Esophagus squamous epithelium (tissue), 5 donors: ENCODE measurements at regions not wholly inside any gene's neighbourhood (a gene's known extent, or its start where the extent isn't known, plus 50 kb on each side); places are given as distances from the start of the nearest gene placed in this dataset.

ENCODE experiments used
- DNase-seq: peaks from one replicate; lab custom pipeline; 2025; lab: John Stamatoyannopoulos, UW
- H3K27ac ChIP-seq, 4 donors: fragments of 200-600 bp; sonication (generic); one replicate each; pipeline ENCODE4 v1.5.1; 2016 to 2019; ENCODE audit warnings: mild to moderate bottlenecking in 1 of 4
- H3K27me3 ChIP-seq, 4 donors: fragments of 200-600 bp; sonication (generic); 1 replicate in 3 of 4; 2 replicates in 1 of 4; pipeline versions ENCODE4 v1.5.1 to v1.6.0; 2017 to 2021; ENCODE audit warnings: antibody characterized with exemption in 1 of 4
- H3K36me3 ChIP-seq, 3 donors: fragments of 200-600 bp; sonication (generic); one replicate each; pipeline ENCODE4 v1.5.1; 2016 to 2019
- H3K4me1 ChIP-seq, 3 donors: fragments of 200-600 bp; sonication (generic); one replicate each; pipeline ENCODE4 v1.5.1; 2017 to 2019
- H3K4me3 ChIP-seq, 4 donors: fragments of 200-600 bp; sonication (generic); 1 replicate in 3 of 4; 2 replicates in 1 of 4; pipeline ENCODE4 v1.5.1; 2016 to 2019; ENCODE audit warnings: mild to moderate bottlenecking in 2 of 4, moderate library complexity in 1 of 4
- H3K9me3 ChIP-seq, 3 donors: fragments of 200-600 bp; sonication (generic); one replicate each; pipeline ENCODE4 v1.5.1; 2016 to 2019
- POLR2A ChIP-seq, 4 donors: fragments of 450-650 bp; IDR thresholded peaks; one replicate each; pipeline ENCODE4 v1.6.1; 2017; ENCODE audit warnings: antibody characterized with exemption in 4 of 4, mild to moderate bottlenecking in 4 of 4, moderate library complexity in 3 of 4
- WGBS, 2 donors: methylation state at CpG; one replicate each; pipeline ENCODE4 v1.1.5; 2018; 5-methylcytosine and 5-hydroxymethylcytosine counted together
- intact Hi-C: fragments of 100-400 bp; cut with DNase I; formaldehyde crosslinking; loops from one replicate; pipeline ENCODE4 v1.15.0; 2022
- TF ChIP-seq, protein P1 (sequence below), 6 experiments: fragments of 450-650 bp in 4 of 6; fragments of 200-600 bp in 2 of 6; sonication (generic) in 2 of 6; IDR thresholded peaks; one replicate each; pipeline ENCODE4 v1.5.1; 2016 to 2019; ENCODE audit warnings: antibody characterized with exemption in 6 of 6, mild to moderate bottlenecking in 4 of 6, moderate library complexity in 4 of 6
- donor health status: DM: yes; HTN: yes; CAD: no.

GRCh38 chr4:89398644-89399043 is 91.0 kb upstream of the GPRIN3 start:
- Histone ChIP-seq H3K4me3 (no peak overlapping the region), H3K36me3 (no peaks in the 10 kb centered on the region), H3K9me3 (no peaks in the 10 kb centered on the region), H3K27me3 (no peaks in the 10 kb centered on the region), H3K4me1 (no peaks in the 10 kb centered on the region), H3K27ac (no peak overlapping the region)
- intact Hi-C loops: no loop called here
- no peak for DNase-seq
- TF ChIP-seq, protein P1, sequence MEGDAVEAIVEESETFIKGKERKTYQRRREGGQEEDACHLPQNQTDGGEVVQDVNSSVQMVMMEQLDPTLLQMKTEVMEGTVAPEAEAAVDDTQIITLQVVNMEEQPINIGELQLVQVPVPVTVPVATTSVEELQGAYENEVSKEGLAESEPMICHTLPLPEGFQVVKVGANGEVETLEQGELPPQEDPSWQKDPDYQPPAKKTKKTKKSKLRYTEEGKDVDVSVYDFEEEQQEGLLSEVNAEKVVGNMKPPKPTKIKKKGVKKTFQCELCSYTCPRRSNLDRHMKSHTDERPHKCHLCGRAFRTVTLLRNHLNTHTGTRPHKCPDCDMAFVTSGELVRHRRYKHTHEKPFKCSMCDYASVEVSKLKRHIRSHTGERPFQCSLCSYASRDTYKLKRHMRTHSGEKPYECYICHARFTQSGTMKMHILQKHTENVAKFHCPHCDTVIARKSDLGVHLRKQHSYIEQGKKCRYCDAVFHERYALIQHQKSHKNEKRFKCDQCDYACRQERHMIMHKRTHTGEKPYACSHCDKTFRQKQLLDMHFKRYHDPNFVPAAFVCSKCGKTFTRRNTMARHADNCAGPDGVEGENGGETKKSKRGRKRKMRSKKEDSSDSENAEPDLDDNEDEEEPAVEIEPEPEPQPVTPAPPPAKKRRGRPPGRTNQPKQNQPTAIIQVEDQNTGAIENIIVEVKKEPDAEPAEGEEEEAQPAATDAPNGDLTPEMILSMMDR (IDR thresholded peaks at IDR 0.05): no peak
- TF ChIP-seq POLR2A (IDR thresholded peaks at IDR 0.05): no peak

DNA sequence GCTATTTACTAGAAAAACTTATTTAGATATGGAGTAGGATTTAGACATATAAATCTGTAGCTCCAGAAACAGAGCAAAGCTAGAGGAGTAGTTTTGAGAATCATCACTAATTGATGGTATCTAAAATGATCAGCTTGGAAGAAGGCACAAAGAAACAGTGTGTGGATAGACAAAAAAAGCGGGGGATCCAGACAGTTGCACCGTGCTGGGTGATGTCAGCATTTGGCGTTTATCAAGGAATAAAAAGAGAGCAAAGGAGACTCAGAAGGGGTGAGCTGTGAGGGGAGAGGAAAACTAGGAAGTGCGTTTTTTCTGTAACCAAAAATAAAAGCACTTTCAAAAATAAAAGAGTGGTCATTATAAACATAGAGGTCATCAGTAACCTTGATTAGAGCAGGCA is 90.5 kb upstream of the GPRIN3 start:
- H3K27ac ChIP-seq: no peak overlapping the region
- no peak for DNase-seq
- H3K36me3 ChIP-seq: no peaks in the 10 kb centered on the region
- no peak overlapping the region for H3K4me3 ChIP-seq
- no peaks in the 10 kb centered on the region for H3K27me3 ChIP-seq
- intact Hi-C loops: no loop called here
- H3K4me1 ChIP-seq: no peaks in the 10 kb centered on the region
- TF ChIP-seq POLR2A (IDR thresholded peaks at IDR 0.05): no peak
- TF ChIP-seq, protein P1 (IDR thresholded peaks at IDR 0.05): no peak
- no peaks in the 10 kb centered on the region for H3K9me3 ChIP-seq
- 64 to 68% methylated on average over 4 of the region's 4 CpGs for WGBS, 2 donors

DNA sequence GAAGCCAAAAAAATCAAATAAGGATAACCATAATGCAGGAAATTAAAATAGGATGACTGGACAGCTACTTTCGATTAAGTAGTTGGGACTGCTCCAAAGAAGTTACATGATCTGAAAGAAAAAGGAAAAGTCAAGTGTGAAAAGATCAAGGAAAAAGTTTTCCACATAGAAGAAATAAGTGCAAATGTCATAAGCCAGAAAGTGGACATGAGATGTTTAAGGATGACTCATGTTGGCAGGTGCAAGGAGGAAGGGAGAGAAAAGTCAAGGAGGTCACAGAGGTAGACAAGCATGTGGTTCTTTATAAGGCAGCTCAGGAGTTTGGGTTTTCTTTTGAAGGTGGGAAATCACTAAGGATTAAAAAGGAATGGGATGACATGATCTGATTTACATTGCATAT is 89.8 kb upstream of the GPRIN3 start:
- H3K36me3 ChIP-seq: no peaks in the 10 kb centered on the region
- WGBS, 2 donors: 47 to 50% methylated on average over 1 of the region's 1 CpG
- no peak overlapping the region for H3K27ac ChIP-seq

DNA sequence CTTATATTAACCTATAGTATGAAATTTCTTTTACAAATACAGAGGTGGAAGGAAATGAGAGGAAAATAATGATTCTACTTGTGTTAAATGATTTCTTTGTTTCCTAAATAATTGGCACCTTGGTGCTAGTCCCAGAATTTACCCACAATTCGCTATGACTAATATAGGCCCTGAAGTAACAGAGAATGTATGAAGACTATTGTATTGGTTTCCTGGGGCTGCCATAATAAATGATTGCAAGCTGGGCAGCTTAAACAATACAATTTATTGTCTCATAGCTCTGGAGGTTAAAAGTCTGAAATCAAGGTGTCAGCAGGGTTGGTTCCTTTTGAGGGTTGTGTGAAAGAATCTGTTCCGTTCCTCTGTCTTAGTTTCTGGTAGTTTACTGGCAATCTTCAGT is 74.8 kb upstream of the GPRIN3 start:
- Histone ChIP-seq H3K4me3 (no peak overlapping the region), H3K27ac (no peak overlapping the region), H3K9me3 (no peaks in the 10 kb centered on the region), H3K27me3 (no peaks in the 10 kb centered on the region), H3K4me1 (no peaks in the 10 kb centered on the region), H3K36me3 (no peaks in the 10 kb centered on the region)
- intact Hi-C loops: no loop called here
- no peak for TF ChIP-seq POLR2A (IDR thresholded peaks at IDR 0.05)
- no peak for DNase-seq
- 57 to 79% methylated on average over 2 of the region's 2 CpGs for WGBS, 2 donors

More for the DNA sequence above, 89.8 kb upstream of the GPRIN3 start:
- H3K27me3 ChIP-seq: no peaks in the 10 kb centered on the region
- no peak for TF ChIP-seq POLR2A (IDR thresholded peaks at IDR 0.05)
- TF ChIP-seq, protein P1 (IDR thresholded peaks at IDR 0.05): no peak
- no peak overlapping the region for H3K4me3 ChIP-seq
- no peaks in the 10 kb centered on the region for H3K9me3 ChIP-seq
- DNase-seq: no peak
- no peaks in the 10 kb centered on the region for H3K4me1 ChIP-seq
- intact Hi-C loops: no loop called here

- no peaks in the 10 kb centered on the region for H3K27me3 ChIP-seq
- H3K4me1 ChIP-seq: no peaks in the 10 kb centered on the region
- intact Hi-C loops: no loop called here
- no peak for DNase-seq
- H3K36me3 ChIP-seq: no peaks in the 10 kb centered on the region
- TF ChIP-seq POLR2A (IDR thresholded peaks at IDR 0.05): no peak
- TF ChIP-seq, protein P1 (IDR thresholded peaks at IDR 0.05): no peak
- no peaks in the 10 kb centered on the region for H3K9me3 ChIP-seq
- no peak overlapping the region for H3K4me3 ChIP-seq
- H3K27ac ChIP-seq: no peak overlapping the region
- WGBS, 2 donors: 55 to 71% methylated on average over 1 of the region's 1 CpG
Observed at GRCh38 chr4:89380980-89381379, 73.4 kb upstream of the GPRIN3 start.

DNA sequence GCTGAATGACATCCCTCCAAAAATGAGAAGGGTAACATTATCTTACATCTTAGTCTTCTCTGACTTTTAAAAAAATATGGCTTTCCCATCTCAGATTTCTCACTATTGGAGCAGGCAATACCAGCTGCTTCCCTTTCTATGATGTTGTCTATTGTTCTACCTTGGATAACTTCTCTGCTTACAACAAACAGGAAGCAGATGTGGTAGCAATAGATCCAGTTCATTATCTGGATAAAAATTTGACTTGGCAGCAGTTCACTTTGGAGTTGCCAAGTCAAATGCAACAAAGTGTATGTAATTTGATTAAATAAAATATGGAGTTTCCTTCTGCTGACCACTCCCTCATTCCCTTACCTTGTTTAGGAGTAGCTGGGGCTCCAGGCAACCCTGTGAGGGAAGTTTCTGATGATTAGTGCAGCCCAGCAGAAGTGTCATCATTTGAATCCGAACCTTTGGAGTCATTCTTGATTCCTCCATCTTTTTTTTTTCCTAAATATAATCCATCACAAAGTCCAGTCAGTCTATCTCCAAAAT is 72.0 kb upstream of the GPRIN3 start:
- WGBS, 2 donors: 64 to 75% methylated on average over 1 of the region's 1 CpG
- H3K4me3 ChIP-seq: no peak overlapping the region
- TF ChIP-seq POLR2A (IDR thresholded peaks at IDR 0.05): no peak
- TF ChIP-seq, protein P1 (IDR thresholded peaks at IDR 0.05): no peak
- H3K27ac ChIP-seq: no peak overlapping the region
- no peaks in the 10 kb centered on the region for H3K27me3 ChIP-seq
- H3K36me3 ChIP-seq: no peaks in the 10 kb centered on the region
- intact Hi-C loops: no loop called here
- DNase-seq: no peak
- no peaks in the 10 kb centered on the region for H3K9me3 ChIP-seq
- no peaks in the 10 kb centered on the region for H3K4me1 ChIP-seq
